RWPE1 (cell line): ENCODE measurements at regions not wholly inside any gene's neighbourhood (a gene's known extent, or its start where the extent isn't known, plus 50 kb on each side); places are given as distances from the start of the nearest gene placed in this dataset.

Experiments used
- CTCF ChIA-PET: fragments of 350-600 bp; sonication (Branson Sonifier 250); formaldehyde crosslinking; extraction: SDS; loops from one replicate; lab custom pipeline; 2021; lab: Yijun Ruan, JAX
- POLR2A ChIA-PET: fragments of 400-600 bp; formaldehyde crosslinking; extraction: SDS; loops from one replicate; lab custom pipeline; 2020; ENCODE audit warnings: antibody characterized with exemption; ENCODE audit not compliant: low non-redundant PET; lab: Yijun Ruan, JAX
- DNase-seq: peaks from one replicate; pipeline ENCODE4 v3.0.0; 2012; ENCODE audit warnings: low spot score
- H3K27ac ChIP-seq: fragments of 450-650 bp; 2 replicates; pipeline ENCODE4 v1.5.1; 2017
- TF ChIP-seq, protein P1 (sequence below): fragments of 450-650 bp; conservative IDR thresholded peaks from 2 replicates; pipeline ENCODE4 v1.5.1; 2017; ENCODE audit warnings: low read depth, mild to moderate bottlenecking

DNA sequence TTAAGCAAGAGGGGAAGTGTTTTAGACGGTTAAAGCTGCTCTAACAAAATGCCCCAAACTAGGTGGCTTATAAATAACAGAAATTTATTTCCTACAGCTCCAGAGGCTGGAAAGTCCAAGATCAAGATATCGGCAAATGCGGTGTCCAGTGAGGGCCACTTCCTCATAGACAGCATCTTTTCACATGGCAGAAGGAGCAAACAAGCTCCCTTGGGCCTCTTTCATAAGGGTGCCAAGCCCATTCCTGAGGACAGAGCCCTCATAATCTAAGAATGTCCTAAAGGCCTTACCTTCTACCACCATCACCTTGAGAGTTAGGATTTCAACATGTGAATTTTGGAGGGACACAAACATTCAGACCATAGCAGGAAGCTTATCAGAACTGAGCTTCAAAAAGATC lies 57.3 kb upstream of the PPP1CB start:
- no peak overlapping the region for H3K27ac ChIP-seq
- DNase-seq, result no peak
- TF ChIP-seq, protein P1, sequence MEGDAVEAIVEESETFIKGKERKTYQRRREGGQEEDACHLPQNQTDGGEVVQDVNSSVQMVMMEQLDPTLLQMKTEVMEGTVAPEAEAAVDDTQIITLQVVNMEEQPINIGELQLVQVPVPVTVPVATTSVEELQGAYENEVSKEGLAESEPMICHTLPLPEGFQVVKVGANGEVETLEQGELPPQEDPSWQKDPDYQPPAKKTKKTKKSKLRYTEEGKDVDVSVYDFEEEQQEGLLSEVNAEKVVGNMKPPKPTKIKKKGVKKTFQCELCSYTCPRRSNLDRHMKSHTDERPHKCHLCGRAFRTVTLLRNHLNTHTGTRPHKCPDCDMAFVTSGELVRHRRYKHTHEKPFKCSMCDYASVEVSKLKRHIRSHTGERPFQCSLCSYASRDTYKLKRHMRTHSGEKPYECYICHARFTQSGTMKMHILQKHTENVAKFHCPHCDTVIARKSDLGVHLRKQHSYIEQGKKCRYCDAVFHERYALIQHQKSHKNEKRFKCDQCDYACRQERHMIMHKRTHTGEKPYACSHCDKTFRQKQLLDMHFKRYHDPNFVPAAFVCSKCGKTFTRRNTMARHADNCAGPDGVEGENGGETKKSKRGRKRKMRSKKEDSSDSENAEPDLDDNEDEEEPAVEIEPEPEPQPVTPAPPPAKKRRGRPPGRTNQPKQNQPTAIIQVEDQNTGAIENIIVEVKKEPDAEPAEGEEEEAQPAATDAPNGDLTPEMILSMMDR, result no peak
- ChIA-PET CTCF (interaction anchor here (1.2 kb wide), 1 partner anchor 128 kb away, joined by 4 read pairs; no protein-coding TSS in a partner anchor), POLR2A (no interaction called here)

DNA sequence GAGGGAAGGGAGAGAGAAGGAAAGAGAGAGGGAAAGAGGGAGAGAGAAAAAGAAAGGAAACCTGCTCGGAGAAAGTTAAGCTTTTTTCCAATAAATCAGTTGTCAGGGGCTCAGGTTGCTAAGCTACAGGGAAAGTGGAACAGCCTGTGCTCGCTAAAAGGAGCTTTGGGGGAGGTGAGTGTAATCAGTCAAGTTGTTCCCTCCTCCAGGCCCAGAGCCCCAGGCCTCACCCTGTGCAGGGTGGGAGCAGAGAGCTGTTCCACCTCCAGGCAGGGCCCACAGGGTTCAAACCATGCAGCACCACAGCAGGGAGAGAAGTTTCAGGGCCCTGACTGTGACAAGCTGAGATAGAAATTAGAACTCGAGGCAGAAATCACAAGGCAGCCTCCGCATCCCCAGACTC lies 56.4 kb upstream of the PPP1CB start:
- POLR2A ChIA-PET, result no interaction called here
- TF ChIP-seq, protein P1, result no peak
- no peak for DNase-seq
- CTCF ChIA-PET, result no interaction called here
- H3K27ac ChIP-seq, result no peak overlapping the region

DNA sequence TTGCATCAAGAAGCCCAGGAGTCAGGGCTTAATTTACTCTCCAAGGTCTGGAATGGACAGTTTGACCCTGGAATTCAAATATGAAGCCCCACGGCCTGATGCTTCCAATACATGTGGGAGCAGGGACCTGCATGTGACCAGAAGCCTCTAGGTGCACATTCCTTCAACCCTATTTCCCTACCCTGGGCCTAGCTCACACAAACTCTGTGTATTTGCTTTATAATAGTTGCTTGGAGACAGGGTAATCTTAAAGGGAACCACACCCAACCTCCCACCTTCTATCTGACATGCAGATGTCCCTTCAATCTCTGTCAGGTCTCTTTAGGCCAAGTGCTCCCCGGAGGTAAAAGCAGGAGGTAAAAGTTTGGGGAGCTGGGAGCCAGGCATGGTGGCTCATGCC lies 55.4 kb upstream of the PPP1CB start:
- H3K27ac ChIP-seq, result no peak overlapping the region
- no peak for DNase-seq
- ChIA-PET POLR2A (no interaction called here), CTCF (interaction anchor here (0.5 to 1.1 kb wide), 2 partner anchors 22 to 1268 kb away, joined by 3 read pairs; partner anchors contain the start of gene NRBP1)
- TF ChIP-seq, protein P1, result no peak

DNA sequence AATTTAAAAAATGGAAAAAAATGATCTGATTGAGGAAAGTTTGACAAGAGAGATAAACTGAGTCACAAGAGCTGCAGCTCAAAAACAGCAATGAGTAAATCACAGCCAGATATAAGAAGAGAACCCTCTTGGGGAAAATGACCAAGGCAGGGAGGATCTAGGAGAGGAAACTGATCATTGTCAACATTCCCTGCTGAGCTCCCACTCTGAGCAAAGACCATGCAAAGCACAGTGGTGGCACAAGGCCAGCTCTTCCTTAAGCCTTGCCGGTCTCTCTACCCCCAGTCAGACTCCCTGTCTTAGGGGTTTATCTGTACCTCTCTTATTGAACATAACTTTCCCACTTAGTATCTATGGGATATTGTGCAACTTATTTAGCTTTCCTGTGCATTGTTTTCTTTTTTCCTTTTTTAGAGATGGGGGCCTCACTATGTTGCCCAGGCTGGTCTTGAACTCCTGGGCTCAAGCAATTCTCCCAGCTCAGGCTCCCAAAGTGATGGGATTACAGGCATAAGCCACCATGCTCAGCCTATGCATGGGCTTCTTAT lies 54.0 kb upstream of the PPP1CB start:
- ChIA-PET CTCF (no interaction called here), POLR2A (no interaction called here)
- TF ChIP-seq, protein P1, result no peak
- no peak for DNase-seq
- no peak overlapping the region for H3K27ac ChIP-seq

DNA sequence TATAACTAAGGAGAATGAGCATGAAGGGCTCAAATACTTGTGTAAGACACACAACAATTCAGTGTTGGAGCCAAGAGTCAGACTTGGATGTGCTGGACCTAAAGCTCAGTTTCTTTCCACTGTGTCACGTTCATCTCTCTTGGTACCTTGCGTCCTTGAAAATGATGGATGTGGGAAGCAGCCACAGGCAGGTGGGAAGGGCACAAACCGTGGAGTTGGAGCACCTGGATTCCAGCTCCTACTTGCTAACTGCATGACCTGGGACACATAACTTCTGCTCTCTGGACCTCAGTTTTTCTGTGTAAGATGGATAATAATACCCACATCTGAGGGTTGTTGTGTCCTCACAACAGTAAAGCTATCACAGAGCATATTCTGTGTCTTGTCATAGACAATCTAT lies 53.1 kb upstream of the PPP1CB start:
- no peak for DNase-seq
- no peak overlapping the region for H3K27ac ChIP-seq
- ChIA-PET CTCF (no interaction called here), POLR2A (interaction anchor here (0.7 kb wide), 1 partner anchor 144 kb away, joined by 3 read pairs; no protein-coding TSS in a partner anchor)
- TF ChIP-seq, protein P1, result no peak
